Mesenchymal stem cell (in vitro differentiated cells and primary cell): ENCODE measurements at regions not wholly inside any gene's neighbourhood (a gene's known extent, or its start where the extent isn't known, plus 50 kb on each side); places are given as distances from the start of the nearest gene placed in this dataset.

Source experiments
- DNase-seq: peaks from one replicate; pipeline ENCODE4 v3.0.0-alpha.2; 2013
- H2AFZ ChIP-seq: one replicate; pipeline ENCODE4 v1.6.1; 2013; ENCODE audit warnings: low read depth, mild to moderate bottlenecking, control low read depth, inconsistent platforms, low read length, moderate library complexity
- H2AK5ac ChIP-seq: 2 replicates; pipeline ENCODE4 v1.6.1; 2013; ENCODE audit warnings: low read length, moderate library complexity, mild to moderate bottlenecking, inconsistent platforms; ENCODE audit not compliant: severe bottlenecking
- H2BK120ac ChIP-seq: one replicate; pipeline ENCODE4 v1.6.1; 2013; ENCODE audit warnings: low read depth, mild to moderate bottlenecking, inconsistent platforms, low read length, moderate library complexity
- H2BK12ac ChIP-seq, 2 experiments: one replicate each; pipeline ENCODE4 v1.6.1; 2013; ENCODE audit warnings: inconsistent platforms in 2 of 2, low read length in 2 of 2, mild to moderate bottlenecking in 2 of 2, moderate library complexity in 2 of 2, control low read depth in 1 of 2
- H2BK15ac ChIP-seq: one replicate; pipeline ENCODE4 v1.6.1; 2013; ENCODE audit warnings: mild to moderate bottlenecking, low read depth, inconsistent platforms; ENCODE audit not compliant: poor library complexity, severe bottlenecking
- H2BK5ac ChIP-seq: 2 replicates; pipeline ENCODE4 v1.6.1; 2013; ENCODE audit warnings: low read depth, mild to moderate bottlenecking, low read length, control low read depth, inconsistent platforms; ENCODE audit not compliant: poor library complexity, severe bottlenecking
- H3K14ac ChIP-seq, 2 experiments: one replicate each; pipeline ENCODE4 v1.6.1; 2013; ENCODE audit warnings: inconsistent platforms in 2 of 2, low read length in 2 of 2, control low read depth in 1 of 2, mild to moderate bottlenecking in 1 of 2, moderate library complexity in 1 of 2
- H3K18ac ChIP-seq, 2 experiments: one replicate each; pipeline ENCODE4 v1.6.1; 2013; ENCODE audit warnings: inconsistent platforms in 2 of 2, low read length in 2 of 2, control low read depth in 1 of 2, low read depth in 1 of 2, mild to moderate bottlenecking in 1 of 2
- H3K23ac ChIP-seq, 2 experiments: one replicate each; pipeline ENCODE4 v1.6.1; 2013; ENCODE audit warnings: inconsistent platforms in 2 of 2, low read length in 2 of 2, mild to moderate bottlenecking in 2 of 2, moderate library complexity in 2 of 2, control low read depth in 1 of 2
- H3K27ac ChIP-seq: 2 replicates; pipeline ENCODE4 v1.5.1; 2013; ENCODE audit warnings: mild to moderate bottlenecking, moderate library complexity, low read length, control low read depth, inconsistent platforms; ENCODE audit not compliant: poor library complexity, severe bottlenecking
- H3K27me3 ChIP-seq, 2 experiments: 2 replicates each; pipeline versions ENCODE4 v1.6.1 to v1.7.0; 2013; ENCODE audit warnings: low read length in 2 of 2, mild to moderate bottlenecking in 2 of 2, moderate library complexity in 2 of 2, control low read depth in 1 of 2, inconsistent platforms in 1 of 2; ENCODE audit not compliant: control insufficient read depth in 1 of 2, insufficient read depth in 1 of 2
- H3K36me3 ChIP-seq, 2 experiments: 2 replicates each; pipeline versions ENCODE4 v1.6.1 to v1.7.0; 2013; ENCODE audit warnings: low read length in 2 of 2, control low read depth in 1 of 2, inconsistent platforms in 1 of 2, low read depth in 1 of 2, mild to moderate bottlenecking in 1 of 2; ENCODE audit not compliant: insufficient read depth in 2 of 2, control insufficient read depth in 1 of 2
- H3K4ac ChIP-seq, 2 experiments: one replicate each; pipeline ENCODE4 v1.6.1; 2013; ENCODE audit warnings: inconsistent platforms in 2 of 2, low read length in 2 of 2, mild to moderate bottlenecking in 2 of 2, moderate library complexity in 2 of 2, control low read depth in 1 of 2, low read depth in 1 of 2
- H3K4me1 ChIP-seq: 2 replicates; pipeline ENCODE4 v1.6.1; 2013; ENCODE audit warnings: low read depth, low read length, control low read depth; ENCODE audit not compliant: control insufficient read depth, insufficient read depth
- H3K4me2 ChIP-seq: 2 replicates; pipeline ENCODE4 v1.6.1; 2013; ENCODE audit warnings: low read length, mild to moderate bottlenecking, inconsistent platforms; ENCODE audit not compliant: poor library complexity, severe bottlenecking
- H3K4me3 ChIP-seq, 2 experiments: 2 replicates each; pipeline versions ENCODE4 v1.5.1 to v1.7.0; 2013; ENCODE audit warnings: low read length in 2 of 2, mild to moderate bottlenecking in 2 of 2, control low read depth in 1 of 2, low read depth in 1 of 2; ENCODE audit not compliant: insufficient read depth in 1 of 2
- H3K79me1 ChIP-seq: replicated peaks from 2 replicates; pipeline ENCODE4 v1.6.1; 2013; ENCODE audit warnings: mild to moderate bottlenecking, control low read depth, low read length, inconsistent platforms; ENCODE audit not compliant: poor library complexity, severe bottlenecking
- H3K9ac ChIP-seq: 2 replicates; pipeline ENCODE4 v1.7.0; 2013; ENCODE audit warnings: mild to moderate bottlenecking, low read length, moderate library complexity
- H3K9me3 ChIP-seq: 2 replicates; pipeline ENCODE4 v1.7.0; 2013; ENCODE audit warnings: mild to moderate bottlenecking, low read length; ENCODE audit not compliant: control insufficient read depth
- H4K8ac ChIP-seq: one replicate; pipeline ENCODE4 v1.6.1; 2013; ENCODE audit warnings: inconsistent platforms, mild to moderate bottlenecking, low read length, moderate library complexity
- H4K91ac ChIP-seq: one replicate; pipeline ENCODE4 v1.6.1; 2013; ENCODE audit warnings: mild to moderate bottlenecking, low read length, inconsistent platforms
- WGBS: methylation state at CpG from one replicate; pipeline ENCODE4 v1.1.7; 2013; ENCODE audit warnings: mixed read lengths; 5-methylcytosine and 5-hydroxymethylcytosine counted together

DNA sequence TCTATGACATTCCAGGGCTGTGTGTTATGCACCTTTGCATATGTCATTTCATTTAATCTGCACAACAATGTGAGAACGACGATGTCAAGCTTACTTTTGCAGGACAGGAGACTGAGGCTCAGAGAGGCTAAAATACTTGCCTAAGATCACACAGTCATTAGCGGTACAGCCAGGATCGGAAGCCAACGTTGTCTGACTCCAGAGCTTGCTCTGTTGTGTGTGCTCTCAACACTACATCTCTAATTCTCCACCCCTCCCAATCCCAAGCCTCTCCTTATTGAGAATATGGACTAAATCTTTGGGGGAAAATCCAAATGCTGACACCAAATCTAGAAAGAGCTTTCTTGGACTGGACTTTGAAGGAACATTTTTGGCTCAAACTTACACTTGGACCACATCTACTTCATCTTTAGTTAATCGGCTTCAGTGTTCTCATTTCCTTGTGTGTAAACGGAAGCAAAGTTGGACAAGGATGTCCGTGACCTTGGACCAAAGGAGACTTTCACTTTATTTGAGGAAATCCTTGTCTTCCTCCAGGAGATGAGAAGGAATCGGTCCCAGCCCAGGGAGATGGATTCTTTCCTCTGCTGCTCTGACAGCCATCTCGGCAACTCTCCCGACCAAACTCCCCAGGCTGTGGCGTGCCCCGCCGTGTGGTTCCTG is 242.4 kb downstream of the LPIN1 start:
- DNase-seq, result no peak
- Histone ChIP-seq H4K8ac (no peak overlapping the region), H2BK5ac (no peak overlapping the region), H3K27me3 (peaks cover 4 to 14% of the 10 kb centered on the region in 2 experiments), H2BK12ac (peak overlapping the region in 1 of 2 experiments; percentile 25), H3K9ac (peak overlapping the region; percentile 1), H2AK5ac (no peak overlapping the region), H3K79me1 (no peaks in the 10 kb centered on the region), H3K36me3 (no peaks in the 10 kb centered on the region), H2BK120ac (no peak overlapping the region), H3K18ac (no peak overlapping the region), H3K14ac (no peak overlapping the region), H3K4ac (no peak overlapping the region), H3K4me3 (peak overlapping the region in 1 of 2 experiments; percentile 58), H3K9me3 (no peaks in the 10 kb centered on the region), H2AFZ (no peak overlapping the region), H3K4me1 (no peaks in the 10 kb centered on the region), H4K91ac (no peak overlapping the region), H2BK15ac (no peak overlapping the region), H3K23ac (no peak overlapping the region), H3K4me2 (no peak overlapping the region), H3K27ac (no peak overlapping the region)
- WGBS, result 94% methylated on average over 12 of the region's 14 CpGs

DNA sequence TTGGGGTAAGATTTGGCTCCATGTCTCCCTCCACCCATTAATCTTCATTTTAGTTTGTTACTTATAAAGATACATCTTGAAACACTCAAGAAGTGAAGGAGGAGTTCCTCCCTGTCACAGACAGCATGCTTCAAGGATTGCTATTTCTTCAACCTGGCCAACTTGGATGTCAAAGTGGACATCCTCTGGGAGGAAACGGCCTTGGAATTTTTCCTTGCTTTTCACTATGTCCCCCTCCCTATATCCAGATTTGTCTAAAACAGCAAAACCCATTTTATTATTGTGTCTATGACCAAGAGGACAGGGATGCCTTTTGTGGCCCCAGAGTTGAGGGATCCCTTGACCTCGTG is 242.9 kb downstream of the LPIN1 start:
- Histone ChIP-seq H2BK5ac (no peak overlapping the region), H3K27ac (no peak overlapping the region), H3K23ac (no peak overlapping the region), H2BK15ac (no peak overlapping the region), H3K79me1 (no peaks in the 10 kb centered on the region), H3K9ac (peak overlapping the region; percentile 1), H3K18ac (no peak overlapping the region), H2AK5ac (no peak overlapping the region), H3K4me3 (peak overlapping the region in 1 of 2 experiments; percentile 58), H3K4me2 (no peak overlapping the region), H3K4ac (no peak overlapping the region), H3K36me3 (no peaks in the 10 kb centered on the region), H4K91ac (no peak overlapping the region), H2BK120ac (no peak overlapping the region), H3K4me1 (no peaks in the 10 kb centered on the region), H3K27me3 (peaks cover 5 to 14% of the 10 kb centered on the region in 2 experiments), H2BK12ac (peak overlapping the region in 1 of 2 experiments; percentile 25), H3K9me3 (no peaks in the 10 kb centered on the region), H2AFZ (no peak overlapping the region), H3K14ac (peak overlapping the region in 1 of 2 experiments; percentile 6), H4K8ac (no peak overlapping the region)
- DNase-seq, result no peak
- WGBS, result 91% methylated on average over 2 of the region's 2 CpGs

DNA sequence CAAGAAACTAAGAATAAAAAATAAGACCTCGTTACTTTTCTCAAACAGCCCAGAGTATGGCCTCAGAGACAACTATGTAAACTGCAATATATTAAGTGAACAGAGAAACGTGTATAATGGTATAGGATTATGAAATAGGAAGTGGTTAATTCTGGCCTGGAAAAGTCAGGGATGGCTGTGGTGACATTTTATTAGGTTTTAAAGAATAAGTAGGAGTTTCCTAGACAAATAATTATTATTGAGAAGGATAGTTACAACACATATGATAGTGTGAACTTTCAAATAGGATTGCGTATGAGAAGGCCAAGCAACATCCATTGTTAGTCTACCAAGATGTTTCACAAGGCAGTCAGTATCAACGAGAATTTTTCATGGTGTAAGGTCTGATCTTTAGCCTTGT is 244.1 kb downstream of the LPIN1 start:
- Histone ChIP-seq H4K91ac (no peak overlapping the region), H2BK12ac (no peak overlapping the region), H3K9me3 (peaks cover 4% of the 10 kb centered on the region), H3K4ac (no peak overlapping the region), H3K36me3 (no peaks in the 10 kb centered on the region), H4K8ac (no peak overlapping the region), H3K14ac (no peak overlapping the region), H3K23ac (no peak overlapping the region), H3K27me3 (peaks cover 4 to 5% of the 10 kb centered on the region in 2 experiments), H3K27ac (no peak overlapping the region), H3K4me1 (no peaks in the 10 kb centered on the region), H3K79me1 (no peaks in the 10 kb centered on the region), H2AFZ (no peak overlapping the region), H3K4me2 (no peak overlapping the region), H3K4me3 (no peak overlapping the region), H3K9ac (no peak overlapping the region), H2BK5ac (no peak overlapping the region), H2BK15ac (no peak overlapping the region), H2AK5ac (no peak overlapping the region), H3K18ac (no peak overlapping the region), H2BK120ac (no peak overlapping the region)
- DNase-seq, result no peak
- WGBS, result 69% methylated on average over 3 of the region's 4 CpGs

GRCh38 chr2:11993749-11994148 is 247.3 kb downstream of the LPIN1 start:
- no peak overlapping the region for H2AK5ac ChIP-seq
- H3K4me3 ChIP-seq, result no peak overlapping the region
- no peak overlapping the region for H3K9ac ChIP-seq
- H3K23ac ChIP-seq, result no peak overlapping the region
- H3K79me1 ChIP-seq, result no peaks in the 10 kb centered on the region
- H3K27ac ChIP-seq, result no peak overlapping the region
- no peak overlapping the region for H3K4ac ChIP-seq
- H2BK120ac ChIP-seq, result no peak overlapping the region
- H3K36me3 ChIP-seq, result no peaks in the 10 kb centered on the region
- no peak overlapping the region for H3K14ac ChIP-seq
- peak overlapping the region in 1 of 2 experiments; percentile 3 for H3K18ac ChIP-seq
- no peak overlapping the region for H2AFZ ChIP-seq
- peaks cover 0 to 5% of the 10 kb centered on the region in 2 experiments for H3K27me3 ChIP-seq
- H4K91ac ChIP-seq, result no peak overlapping the region
- H2BK12ac ChIP-seq, result no peak overlapping the region
- no peak overlapping the region for H3K4me2 ChIP-seq
- no peak for DNase-seq
- H2BK5ac ChIP-seq, result no peak overlapping the region
- WGBS, result 95% methylated on average over 1 of the region's 1 CpG
- no peaks in the 10 kb centered on the region for H3K4me1 ChIP-seq
- peaks cover 4% of the 10 kb centered on the region for H3K9me3 ChIP-seq
- H4K8ac ChIP-seq, result no peak overlapping the region
- H2BK15ac ChIP-seq, result no peak overlapping the region
